WTC11 (cell line): ENCODE measurements at regions not wholly inside any gene's neighbourhood (a gene's known extent, or its start where the extent isn't known, plus 50 kb on each side); places are given as distances from the start of the nearest gene placed in this dataset.
A peak's percentile ranks its signal among the peaks of the same experiment; 100 is the strongest.

ENCODE experiments used
- ATAC-seq: fragments of 200-7000 bp; cut with Tn5 transposase; 2 replicates; pipeline ENCODE4 v1.10.0; 2021; ENCODE audit warnings: mild to moderate bottlenecking, moderate library complexity
- CTCF ChIA-PET: fragments of 300-600 bp; sonication (Branson Sonifier 250); formaldehyde crosslinking; loops from one replicate; lab custom pipeline; 2021; ENCODE audit warnings: antibody characterized with exemption; lab: Charles Lee
- POLR2A ChIA-PET: fragments of 350-600 bp; sonication (Branson Sonifier 250); formaldehyde crosslinking; loops from one replicate; lab custom pipeline; 2021; ENCODE audit warnings: antibody characterized with exemption; lab: Charles Lee
- DNase-seq: peaks from one replicate; pipeline ENCODE4 v3.0.0; 2021; ENCODE audit warnings: low spot score
- H3K27ac Mint-ChIP-seq: 2 replicates; pipeline ENCODE4 v1.8.0; 2021; ENCODE audit warnings: mixed read lengths
- H3K27me3 Mint-ChIP-seq: 2 replicates; pipeline ENCODE4 v1.8.0; 2021; ENCODE audit warnings: low read depth, mild to moderate bottlenecking, moderate library complexity, mixed read lengths
- H3K36me3 Mint-ChIP-seq: 2 replicates; pipeline ENCODE4 v1.8.0; 2021; ENCODE audit warnings: mixed read lengths
- H3K4me1 Mint-ChIP-seq: 2 replicates; pipeline ENCODE4 v1.8.0; 2022; ENCODE audit warnings: mixed read lengths
- H3K4me3 Mint-ChIP-seq: 2 replicates; pipeline ENCODE4 v1.8.0; 2021; ENCODE audit warnings: mild to moderate bottlenecking, moderate library complexity, mixed read lengths
- H3K9me3 Mint-ChIP-seq: 2 replicates; pipeline ENCODE4 v1.8.0; 2021; ENCODE audit warnings: mixed read lengths
- ATF1 ChIP-seq: sonication (generic); formaldehyde crosslinking; IDR thresholded peaks from 2 replicates; pipeline ENCODE4 v1.8.1; 2023; ENCODE audit warnings: mild to moderate bottlenecking, moderate library complexity, missing genetic modification reagents
- CBFB ChIP-seq: sonication (generic); formaldehyde crosslinking; IDR thresholded peaks from 2 replicates; pipeline ENCODE4 v1.8.1; 2022; ENCODE audit warnings: mild to moderate bottlenecking, low read depth, missing genetic modification reagents
- E2F4 ChIP-seq: sonication (generic); formaldehyde crosslinking; IDR thresholded peaks from 2 replicates; pipeline ENCODE4 v1.8.1; 2022; ENCODE audit warnings: low read depth, mild to moderate bottlenecking, moderate library complexity, missing genetic modification reagents, borderline replicate concordance
- ERG ChIP-seq: fragments of 250-450 bp; sonication (Bioruptor Pico); IDR thresholded peaks from 2 replicates; pipeline ENCODE4 v1.8.0; 2021; ENCODE audit warnings: mild to moderate bottlenecking
- ESRRA ChIP-seq: sonication (generic); formaldehyde crosslinking; IDR thresholded peaks from 2 replicates; pipeline ENCODE4 v1.8.1; 2022; ENCODE audit warnings: mild to moderate bottlenecking, missing genetic modification reagents, borderline replicate concordance
- FOXJ3 ChIP-seq: sonication (generic); formaldehyde crosslinking; IDR thresholded peaks from 2 replicates; pipeline ENCODE4 v1.9.0; 2021; ENCODE audit warnings: missing genetic modification reagents, mild to moderate bottlenecking, borderline replicate concordance
- FOXP1 ChIP-seq: sonication (generic); formaldehyde crosslinking; IDR thresholded peaks from 2 replicates; pipeline ENCODE4 v1.8.0; 2022; ENCODE audit warnings: missing genetic modification reagents, mild to moderate bottlenecking, moderate library complexity, borderline replicate concordance
- GABPB1 ChIP-seq: sonication (generic); formaldehyde crosslinking; IDR thresholded peaks from 2 replicates; pipeline ENCODE4 v1.8.1; 2023; ENCODE audit warnings: mild to moderate bottlenecking, missing genetic modification reagents
- GRHL2 ChIP-seq: fragments of 250-450 bp; sonication (Bioruptor Pico); IDR thresholded peaks from 2 replicates; pipeline ENCODE4 v1.8.0; 2022; ENCODE audit warnings: mild to moderate bottlenecking, moderate library complexity; ENCODE audit not compliant: insufficient replicate concordance, severe bottlenecking
- JAZF1 ChIP-seq: fragments of 250-450 bp; sonication (Bioruptor Pico); IDR thresholded peaks from 2 replicates; pipeline ENCODE4 v1.9.0; 2021; ENCODE audit warnings: moderate library complexity, mild to moderate bottlenecking, inconsistent platforms
- JUN ChIP-seq: sonication (generic); formaldehyde crosslinking; IDR thresholded peaks from 2 replicates; pipeline ENCODE4 v1.8.0; 2023; ENCODE audit warnings: mild to moderate bottlenecking, missing genetic modification reagents
- NR2C2 ChIP-seq: sonication (generic); formaldehyde crosslinking; IDR thresholded peaks from 2 replicates; pipeline ENCODE4 v1.8.0; 2022; ENCODE audit warnings: mild to moderate bottlenecking, missing genetic modification reagents
- NR3C1 ChIP-seq: sonication (generic); formaldehyde crosslinking; conservative IDR thresholded peaks from 2 replicates; pipeline ENCODE4 v1.8.1; 2023; ENCODE audit warnings: low read depth, mild to moderate bottlenecking, missing genetic modification reagents
- SMAD3 ChIP-seq: sonication (generic); formaldehyde crosslinking; IDR thresholded peaks from 2 replicates; pipeline ENCODE4 v1.8.0; 2022; ENCODE audit warnings: missing genetic modification reagents, mild to moderate bottlenecking, borderline replicate concordance
- TEAD1 ChIP-seq: sonication (generic); formaldehyde crosslinking; IDR thresholded peaks from 2 replicates; pipeline ENCODE4 v1.8.0; 2022; ENCODE audit warnings: mild to moderate bottlenecking, missing genetic modification reagents
- TP53 ChIP-seq: sonication (generic); formaldehyde crosslinking; IDR thresholded peaks from 2 replicates; pipeline ENCODE4 v1.8.1; 2023; ENCODE audit warnings: mild to moderate bottlenecking, missing genetic modification reagents
- USF1 ChIP-seq: sonication (generic); formaldehyde crosslinking; IDR thresholded peaks from 2 replicates; pipeline ENCODE4 v1.8.0; 2022; ENCODE audit warnings: mild to moderate bottlenecking, missing genetic modification reagents
- ZNF121 ChIP-seq: sonication (generic); formaldehyde crosslinking; IDR thresholded peaks from 2 replicates; pipeline ENCODE4 v1.8.0; 2023; ENCODE audit warnings: missing genetic modification reagents
- ZNF281 ChIP-seq: sonication (generic); formaldehyde crosslinking; IDR thresholded peaks from 2 replicates; pipeline ENCODE4 v1.8.0; 2023; ENCODE audit warnings: mild to moderate bottlenecking, missing genetic modification reagents
- TF ChIP-seq, protein P1 (sequence below): fragments of 250-450 bp; sonication (Bioruptor Pico); IDR thresholded peaks from 2 replicates; pipeline ENCODE4 v1.9.0; 2021; ENCODE audit warnings: mild to moderate bottlenecking
- TF ChIP-seq, protein P2 (sequence below): sonication (generic); formaldehyde crosslinking; IDR thresholded peaks from 2 replicates; pipeline ENCODE4 v1.8.0; 2023; ENCODE audit warnings: missing genetic modification reagents, mild to moderate bottlenecking, borderline replicate concordance
- TF ChIP-seq, protein P3 (sequence below): sonication (generic); formaldehyde crosslinking; IDR thresholded peaks from 2 replicates; pipeline ENCODE4 v1.8.0; 2022; ENCODE audit warnings: mild to moderate bottlenecking, missing genetic modification reagents

GRCh38 chr16:72425571-72426341 is 253.8 kb upstream of the PMFBP1 start:
- peaks cover 32% of the 10 kb centered on the region for H3K36me3 Mint-ChIP-seq
- ATAC-seq: no peak
- no peak for TF ChIP-seq FOXJ3 (CRISPR knock-in tag)
- TF ChIP-seq ESRRA (CRISPR knock-in tag): no peak
- no peak for TF ChIP-seq JUN (CRISPR knock-in tag)
- TF ChIP-seq ATF1 (CRISPR knock-in tag): no peak
- no peak for TF ChIP-seq GRHL2
- TF ChIP-seq, protein P1, sequence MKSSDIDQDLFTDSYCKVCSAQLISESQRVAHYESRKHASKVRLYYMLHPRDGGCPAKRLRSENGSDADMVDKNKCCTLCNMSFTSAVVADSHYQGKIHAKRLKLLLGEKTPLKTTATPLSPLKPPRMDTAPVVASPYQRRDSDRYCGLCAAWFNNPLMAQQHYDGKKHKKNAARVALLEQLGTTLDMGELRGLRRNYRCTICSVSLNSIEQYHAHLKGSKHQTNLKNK (CRISPR knock-in tag): no peak
- no peak for TF ChIP-seq TEAD1 (CRISPR knock-in tag)
- TF ChIP-seq NR3C1 (CRISPR knock-in tag): no peak
- TF ChIP-seq, protein P2, sequence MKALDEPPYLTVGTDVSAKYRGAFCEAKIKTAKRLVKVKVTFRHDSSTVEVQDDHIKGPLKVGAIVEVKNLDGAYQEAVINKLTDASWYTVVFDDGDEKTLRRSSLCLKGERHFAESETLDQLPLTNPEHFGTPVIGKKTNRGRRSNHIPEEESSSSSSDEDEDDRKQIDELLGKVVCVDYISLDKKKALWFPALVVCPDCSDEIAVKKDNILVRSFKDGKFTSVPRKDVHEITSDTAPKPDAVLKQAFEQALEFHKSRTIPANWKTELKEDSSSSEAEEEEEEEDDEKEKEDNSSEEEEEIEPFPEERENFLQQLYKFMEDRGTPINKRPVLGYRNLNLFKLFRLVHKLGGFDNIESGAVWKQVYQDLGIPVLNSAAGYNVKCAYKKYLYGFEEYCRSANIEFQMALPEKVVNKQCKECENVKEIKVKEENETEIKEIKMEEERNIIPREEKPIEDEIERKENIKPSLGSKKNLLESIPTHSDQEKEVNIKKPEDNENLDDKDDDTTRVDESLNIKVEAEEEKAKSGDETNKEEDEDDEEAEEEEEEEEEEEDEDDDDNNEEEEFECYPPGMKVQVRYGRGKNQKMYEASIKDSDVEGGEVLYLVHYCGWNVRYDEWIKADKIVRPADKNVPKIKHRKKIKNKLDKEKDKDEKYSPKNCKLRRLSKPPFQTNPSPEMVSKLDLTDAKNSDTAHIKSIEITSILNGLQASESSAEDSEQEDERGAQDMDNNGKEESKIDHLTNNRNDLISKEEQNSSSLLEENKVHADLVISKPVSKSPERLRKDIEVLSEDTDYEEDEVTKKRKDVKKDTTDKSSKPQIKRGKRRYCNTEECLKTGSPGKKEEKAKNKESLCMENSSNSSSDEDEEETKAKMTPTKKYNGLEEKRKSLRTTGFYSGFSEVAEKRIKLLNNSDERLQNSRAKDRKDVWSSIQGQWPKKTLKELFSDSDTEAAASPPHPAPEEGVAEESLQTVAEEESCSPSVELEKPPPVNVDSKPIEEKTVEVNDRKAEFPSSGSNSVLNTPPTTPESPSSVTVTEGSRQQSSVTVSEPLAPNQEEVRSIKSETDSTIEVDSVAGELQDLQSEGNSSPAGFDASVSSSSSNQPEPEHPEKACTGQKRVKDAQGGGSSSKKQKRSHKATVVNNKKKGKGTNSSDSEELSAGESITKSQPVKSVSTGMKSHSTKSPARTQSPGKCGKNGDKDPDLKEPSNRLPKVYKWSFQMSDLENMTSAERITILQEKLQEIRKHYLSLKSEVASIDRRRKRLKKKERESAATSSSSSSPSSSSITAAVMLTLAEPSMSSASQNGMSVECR (CRISPR knock-in tag): no peak
- no peak for TF ChIP-seq GABPB1 (CRISPR knock-in tag)
- TF ChIP-seq, all 79 proteins: peak for 0
- Mint-ChIP-seq H3K9me3 (peaks cover 27% of the 10 kb centered on the region), H3K27ac (no peak overlapping the region), H3K4me3 (no peak overlapping the region), H3K27me3 (no peaks in the 10 kb centered on the region), H3K4me1 (peaks cover 7% of the 10 kb centered on the region)
- ChIA-PET POLR2A (no interaction called here), CTCF (no interaction called here)
- no peak for DNase-seq

GRCh38 chr16:72424757-72425156 is 252.8 kb upstream of the PMFBP1 start:
- H3K27ac Mint-ChIP-seq: peak overlapping the region; percentile 66
- no peaks in the 10 kb centered on the region for H3K27me3 Mint-ChIP-seq
- H3K9me3 Mint-ChIP-seq: peaks cover 28% of the 10 kb centered on the region
- H3K4me3 Mint-ChIP-seq: no peak overlapping the region
- DNase-seq (no peak), ATAC-seq (no peak)
- POLR2A ChIA-PET: no interaction called here
- CTCF ChIA-PET: no interaction called here
- H3K4me1 Mint-ChIP-seq: peaks cover 7% of the 10 kb centered on the region
- peaks cover 32% of the 10 kb centered on the region for H3K36me3 Mint-ChIP-seq
- TF ChIP-seq TP53 (CRISPR knock-in tag) (no peak), ERG (CRISPR knock-in tag) (no peak), SMAD3 (CRISPR knock-in tag) (no peak), JAZF1 (CRISPR knock-in tag) (no peak), E2F4 (no peak), CBFB (CRISPR knock-in tag) (no peak), JUN (CRISPR knock-in tag) (no peak), GRHL2 (no peak), ZNF281 (CRISPR knock-in tag) (no peak), FOXP1 (no peak), NR2C2 (no peak), ZNF121 (CRISPR knock-in tag) (no peak), USF1 (CRISPR knock-in tag) (no peak), FOXJ3 (CRISPR knock-in tag) (no peak)
- TF ChIP-seq, protein P3, sequence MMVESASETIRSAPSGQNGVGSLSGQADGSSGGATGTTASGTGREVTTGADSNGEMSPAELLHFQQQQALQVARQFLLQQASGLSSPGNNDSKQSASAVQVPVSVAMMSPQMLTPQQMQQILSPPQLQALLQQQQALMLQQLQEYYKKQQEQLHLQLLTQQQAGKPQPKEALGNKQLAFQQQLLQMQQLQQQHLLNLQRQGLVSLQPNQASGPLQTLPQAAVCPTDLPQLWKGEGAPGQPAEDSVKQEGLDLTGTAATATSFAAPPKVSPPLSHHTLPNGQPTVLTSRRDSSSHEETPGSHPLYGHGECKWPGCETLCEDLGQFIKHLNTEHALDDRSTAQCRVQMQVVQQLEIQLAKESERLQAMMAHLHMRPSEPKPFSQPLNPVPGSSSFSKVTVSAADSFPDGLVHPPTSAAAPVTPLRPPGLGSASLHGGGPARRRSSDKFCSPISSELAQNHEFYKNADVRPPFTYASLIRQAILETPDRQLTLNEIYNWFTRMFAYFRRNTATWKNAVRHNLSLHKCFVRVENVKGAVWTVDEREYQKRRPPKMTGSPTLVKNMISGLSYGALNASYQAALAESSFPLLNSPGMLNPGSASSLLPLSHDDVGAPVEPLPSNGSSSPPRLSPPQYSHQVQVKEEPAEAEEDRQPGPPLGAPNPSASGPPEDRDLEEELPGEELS (CRISPR knock-in tag): no peak
